ENCODE measurements at regions not wholly inside any gene's neighbourhood (a gene's known extent, or its start where the extent isn't known, plus 50 kb on each side); places are given as distances from the start of the nearest gene placed in this dataset.

DNA sequence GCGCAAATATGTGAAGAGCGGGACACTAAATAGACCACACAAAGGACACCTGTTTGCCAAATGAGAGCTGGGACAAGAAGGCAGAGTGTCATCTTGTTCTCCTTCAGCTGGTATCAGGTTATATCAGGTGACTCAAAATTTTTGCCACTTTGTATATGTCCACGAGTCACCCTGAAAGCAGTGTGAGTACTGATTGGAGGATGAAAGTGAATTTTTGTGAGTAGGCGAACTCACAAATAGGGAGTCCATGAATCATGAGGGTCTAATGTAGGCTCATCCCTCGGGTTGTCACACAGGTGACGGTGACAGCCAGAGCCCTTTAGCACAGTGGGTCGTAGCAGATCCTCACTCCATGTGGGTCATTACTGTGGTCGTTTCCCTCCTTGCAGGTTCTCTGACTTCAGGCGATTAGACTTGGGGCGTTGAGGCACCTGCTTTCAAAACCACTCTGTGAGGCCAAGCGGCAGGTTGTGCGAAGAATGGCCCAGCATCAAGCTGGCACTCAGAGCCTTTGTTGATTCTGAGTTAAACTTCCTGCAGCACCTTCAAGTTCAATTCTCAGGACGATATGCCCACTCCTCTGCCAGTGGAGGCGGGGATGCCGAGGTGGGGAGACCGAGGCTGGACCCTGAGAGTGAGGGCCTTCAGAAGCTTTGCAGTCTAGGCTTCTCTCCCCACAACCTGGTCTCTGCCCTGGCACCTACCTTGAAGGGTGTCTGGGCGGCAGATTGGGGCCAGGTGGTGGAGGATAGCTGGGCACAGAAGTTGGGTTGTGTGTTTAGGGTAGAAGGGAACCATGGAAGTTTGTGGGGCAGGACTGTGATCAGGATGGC is 173.8 kb downstream of the SMAD6 start:
- TF ChIP-seq ZFX (IDR thresholded peaks at IDR 0.05) (no peak), CTCF (conservative IDR thresholded peaks at IDR 0.05) (no peak)
- H3K27ac ChIP-seq: no peak overlapping the region

- H3K27ac ChIP-seq: no peak overlapping the region
- TF ChIP-seq ZFX (IDR thresholded peaks at IDR 0.05) (no peak), CTCF (conservative IDR thresholded peaks at IDR 0.05) (no peak)
Observed at GRCh38 chr15:66876421-66876730, 174.3 kb downstream of the SMAD6 start.

DNA sequence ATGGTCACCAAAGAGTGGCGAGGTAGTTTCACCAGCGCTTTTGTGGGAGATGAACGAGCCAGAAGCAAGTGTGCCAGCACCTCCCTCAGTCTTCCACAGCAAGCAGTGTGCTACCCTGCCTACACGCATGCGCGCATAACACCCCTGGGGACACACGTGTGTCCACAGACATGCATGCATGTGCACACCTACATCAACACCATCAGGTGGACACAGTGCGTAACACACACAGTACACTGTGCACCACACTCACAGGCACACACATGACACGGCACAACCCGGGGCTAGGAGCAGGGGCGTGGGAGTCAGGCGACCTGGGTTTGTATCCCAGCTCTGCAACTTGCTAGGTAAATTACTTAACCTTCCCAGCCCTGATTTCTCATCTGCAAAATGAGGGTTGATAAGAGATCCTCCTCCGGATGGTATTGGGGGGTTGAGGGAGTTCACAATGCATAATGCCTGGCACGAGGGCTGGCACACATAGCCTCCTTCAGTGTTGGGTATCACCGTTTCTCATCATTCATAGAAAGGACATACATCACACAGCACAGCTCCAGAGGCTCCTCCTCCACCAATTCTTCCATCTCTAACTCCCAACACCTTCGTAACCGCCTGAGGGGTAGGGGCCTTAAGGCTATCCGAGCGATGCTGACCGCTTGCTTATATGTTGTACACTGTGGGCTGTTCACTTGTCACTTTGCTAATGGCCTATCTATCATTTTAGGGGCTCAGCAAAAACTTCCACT is 174.9 kb downstream of the SMAD6 start:
- H3K27ac ChIP-seq: no peak overlapping the region
- TF ChIP-seq ZFX (IDR thresholded peaks at IDR 0.05) (no peak), CTCF (conservative IDR thresholded peaks at IDR 0.05) (no peak)

- H3K27ac ChIP-seq: no peak overlapping the region
- TF ChIP-seq CTCF (conservative IDR thresholded peaks at IDR 0.05) (no peak), ZFX (IDR thresholded peaks at IDR 0.05) (no peak)
Observed at GRCh38 chr15:66877477-66878271, 175.6 kb downstream of the SMAD6 start.

- TF ChIP-seq CTCF (conservative IDR thresholded peaks at IDR 0.05): no peak
- no peak for TF ChIP-seq ZFX (IDR thresholded peaks at IDR 0.05)
- no peak overlapping the region for H3K27ac ChIP-seq
Observed at GRCh38 chr15:66878761-66879160, 176.7 kb downstream of the SMAD6 start.

DNA sequence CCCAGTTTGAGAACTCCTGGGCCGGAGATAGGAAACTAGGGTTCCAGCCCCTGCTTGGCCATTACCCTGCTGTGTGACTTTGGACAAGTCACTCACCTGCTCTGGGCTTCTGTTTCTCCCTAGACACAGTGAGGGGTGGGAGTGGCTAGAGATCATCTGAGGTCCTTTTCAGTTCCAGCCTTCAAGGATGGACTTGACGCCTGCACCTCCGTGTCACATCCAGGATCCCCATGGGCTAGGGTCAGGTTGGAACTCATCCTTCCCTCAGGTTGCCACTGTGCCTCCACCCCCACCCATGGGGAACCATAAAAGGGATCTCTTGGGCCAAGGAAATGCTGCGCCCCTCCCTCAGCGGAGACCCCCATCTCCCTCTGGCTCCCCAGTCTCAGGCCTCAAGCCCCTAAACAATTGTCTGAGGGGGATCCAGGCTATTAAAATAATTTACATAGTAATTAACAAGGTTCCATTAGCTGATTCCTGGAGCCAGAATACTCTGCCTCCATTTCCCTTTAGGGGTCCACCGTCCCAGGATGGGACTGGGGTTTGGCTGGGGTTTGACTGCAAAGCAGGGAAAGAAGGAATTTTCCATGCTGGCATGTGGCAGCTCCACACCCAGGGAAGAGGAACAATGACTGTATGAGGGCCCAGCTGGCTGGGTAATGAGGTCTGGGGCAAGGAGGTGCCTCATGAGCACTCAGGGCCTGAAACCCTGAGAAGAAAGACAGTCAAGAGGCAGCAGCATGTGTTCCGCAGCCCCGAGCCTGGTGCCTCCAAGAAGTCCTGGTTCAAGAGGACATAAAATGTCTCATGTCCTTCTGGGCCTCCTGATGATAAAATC is 177.7 kb downstream of the SMAD6 start:
- no peak overlapping the region for H3K27ac ChIP-seq
- TF ChIP-seq CTCF (conservative IDR thresholded peaks at IDR 0.05) (no peak), ZFX (IDR thresholded peaks at IDR 0.05) (no peak)
